H54 (cell line): ENCODE measurements at regions not wholly inside any gene's neighbourhood (a gene's known extent, or its start where the extent isn't known, plus 50 kb on each side); places are given as distances from the start of the nearest gene placed in this dataset.
A peak's percentile ranks its signal among the peaks of the same experiment; 100 is the strongest.

Source experiments
- DNase-seq: peaks from one replicate; pipeline ENCODE4 v3.0.0; 2011; ENCODE audit warnings: low spot score, mixed read lengths; ENCODE audit not compliant: insufficient read length
- FAIRE-seq: peaks from 3 replicates; lab custom pipeline; 2011; peaks lifted over from hg19 to GRCh38; lab: Jason Lieb, UNC
- POLR2A ChIP-seq: IDR thresholded peaks from 2 replicates; pipeline ENCODE4 v1.6.1; 2011; ENCODE audit warnings: low read depth, mild to moderate bottlenecking, low read length

GRCh38 chr9:126085170-126085569 is 241.5 kb upstream of the MVB12B start:
- DNase-seq (no peak), FAIRE-seq (no peak)
- no peak for TF ChIP-seq POLR2A

DNA sequence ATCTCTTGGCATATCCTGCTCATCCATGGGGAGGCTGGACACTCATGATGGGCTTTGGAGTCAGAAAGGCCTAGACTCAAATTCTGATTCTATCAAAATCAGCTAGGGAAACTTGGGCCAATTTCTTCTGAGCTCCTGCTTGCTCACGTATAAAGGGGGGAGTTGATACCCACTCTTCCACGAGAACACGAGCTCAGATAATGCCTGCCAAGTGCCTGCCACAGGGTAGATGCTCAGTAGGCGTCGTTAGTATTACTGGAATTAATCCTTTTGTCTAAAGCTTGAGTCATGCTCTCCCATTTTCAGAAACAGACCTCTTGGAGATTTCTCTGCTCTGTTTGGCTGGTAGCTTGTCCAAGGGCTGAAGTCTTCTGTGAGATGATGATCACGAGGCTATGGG is 238.3 kb upstream of the MVB12B start:
- FAIRE-seq (no peak), DNase-seq (no peak)
- no peak for TF ChIP-seq POLR2A

GRCh38 chr9:126089789-126090188 is 236.8 kb upstream of the MVB12B start:
- DNase-seq (no peak), FAIRE-seq (no peak)
- no peak for TF ChIP-seq POLR2A

- no peak for DNase-seq
- TF ChIP-seq POLR2A: no peak
- no peak for FAIRE-seq
These were observed 232.9 kb upstream of the MVB12B start for GRCh38 chr9:126093771-126094170.

DNA sequence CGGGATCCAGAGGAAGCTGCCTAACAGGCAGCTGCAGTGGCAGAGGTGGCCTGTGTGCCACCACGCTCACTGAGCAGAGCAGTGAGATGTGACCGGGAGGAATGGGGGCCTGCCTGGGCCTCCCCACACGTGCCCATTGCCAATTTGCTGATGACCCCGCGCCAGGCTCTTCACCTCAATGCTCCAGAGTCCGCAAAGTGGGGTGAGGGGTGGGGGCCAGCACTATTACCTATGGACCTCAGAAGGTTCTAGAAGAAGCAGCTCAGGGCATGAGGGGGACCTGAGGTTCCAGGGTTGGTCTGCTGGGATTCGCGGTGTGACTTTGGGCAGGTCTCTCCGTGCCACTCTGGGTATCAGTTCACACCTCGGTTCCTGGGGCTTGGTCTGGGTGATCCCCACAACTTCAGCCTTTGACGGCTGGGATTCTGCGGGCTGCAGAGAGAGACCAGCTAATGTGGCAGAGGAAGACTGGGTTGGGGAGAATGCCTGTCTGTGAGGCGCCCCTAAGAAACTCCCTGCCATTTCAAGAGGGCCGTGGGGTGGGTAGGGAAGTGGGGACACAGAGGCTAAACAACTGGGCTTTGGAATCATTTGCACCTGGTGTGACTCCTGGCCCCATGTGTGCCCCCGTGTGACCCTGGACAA is 231.0 kb upstream of the MVB12B start:
- TF ChIP-seq POLR2A: no peak
- no peak for FAIRE-seq
- no peak for DNase-seq

DNA sequence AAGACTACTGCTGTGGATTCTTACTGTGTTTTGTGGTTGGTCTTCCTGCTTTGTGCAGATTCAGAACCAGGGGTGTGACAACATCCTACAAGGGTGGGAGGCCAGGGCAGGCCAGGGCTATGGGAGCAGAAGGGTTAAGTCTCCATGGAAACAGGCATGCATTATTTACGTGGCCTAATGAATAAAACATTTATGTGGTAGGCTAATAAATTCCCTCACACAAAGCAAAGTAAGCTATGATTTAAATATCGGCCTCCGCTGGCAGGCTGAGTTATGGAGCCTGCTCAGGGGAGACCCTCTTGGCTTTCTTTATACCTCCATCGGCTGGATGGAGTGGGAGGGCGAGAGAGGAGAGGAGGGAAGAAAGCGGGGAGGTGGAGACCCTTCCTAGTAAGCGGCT is 230.3 kb upstream of the MVB12B start:
- DNase-seq: no peak
- no peak for TF ChIP-seq POLR2A
- FAIRE-seq: no peak

- DNase-seq: no peak
- no peak for FAIRE-seq
- TF ChIP-seq POLR2A: no peak
These were observed 228.9 kb upstream of the MVB12B start for GRCh38 chr9:126097679-126098078.

DNA sequence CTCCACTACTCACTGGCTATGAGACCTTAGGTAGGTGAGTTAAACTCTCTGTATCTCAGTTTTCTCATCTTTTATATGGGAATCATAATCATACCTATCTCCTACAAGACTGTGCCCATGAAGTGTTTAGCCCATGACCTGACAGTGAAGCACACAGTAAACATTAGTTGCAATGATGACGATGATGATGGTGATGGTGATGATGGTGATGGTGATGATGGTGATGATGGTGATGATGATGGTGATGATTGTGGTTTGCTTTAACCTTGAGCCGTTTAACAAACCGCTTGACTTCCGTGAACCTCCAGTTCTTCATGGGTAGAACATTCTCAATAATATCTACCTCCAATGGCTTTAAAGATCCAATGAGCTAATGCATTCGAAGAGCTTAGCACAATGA is 220.2 kb upstream of the MVB12B start:
- FAIRE-seq: no peak
- TF ChIP-seq POLR2A: no peak
- DNase-seq: no peak

- DNase-seq: no peak
- TF ChIP-seq POLR2A: no peak
- FAIRE-seq: no peak
These were observed 218.9 kb upstream of the MVB12B start for GRCh38 chr9:126107693-126108092.

GRCh38 chr9:126108240-126108639 is 218.4 kb upstream of the MVB12B start:
- DNase-seq (peak; percentile 26), FAIRE-seq (no peak)
- TF ChIP-seq POLR2A: no peak

- FAIRE-seq (no peak), DNase-seq (no peak)
- no peak for TF ChIP-seq POLR2A
These were observed 217.1 kb upstream of the MVB12B start for GRCh38 chr9:126109575-126109974.

DNA sequence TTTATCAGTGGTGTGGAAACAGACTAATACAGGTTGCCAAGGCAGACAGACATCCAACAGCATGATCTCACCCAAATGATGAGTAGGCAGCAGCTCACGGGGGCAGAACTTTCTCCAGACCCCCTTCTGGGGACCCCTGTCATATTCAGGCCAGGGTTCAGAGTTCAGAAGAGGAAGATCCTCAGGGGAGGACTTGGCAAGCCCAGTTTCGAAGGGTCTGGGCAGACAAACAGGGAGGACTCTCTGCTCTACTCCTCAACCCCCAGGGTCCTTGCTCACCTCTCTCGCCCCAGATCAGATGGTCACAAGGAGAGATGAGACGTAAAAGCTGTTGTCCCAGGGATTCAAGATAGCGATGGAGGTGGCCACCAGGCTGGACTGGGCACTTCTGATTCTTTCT is 215.1 kb upstream of the MVB12B start:
- FAIRE-seq (no peak), DNase-seq (no peak)
- no peak for TF ChIP-seq POLR2A

GRCh38 chr9:126112135-126112720 is 214.4 kb upstream of the MVB12B start:
- no peak for TF ChIP-seq POLR2A
- FAIRE-seq (no peak), DNase-seq (no peak)

DNA sequence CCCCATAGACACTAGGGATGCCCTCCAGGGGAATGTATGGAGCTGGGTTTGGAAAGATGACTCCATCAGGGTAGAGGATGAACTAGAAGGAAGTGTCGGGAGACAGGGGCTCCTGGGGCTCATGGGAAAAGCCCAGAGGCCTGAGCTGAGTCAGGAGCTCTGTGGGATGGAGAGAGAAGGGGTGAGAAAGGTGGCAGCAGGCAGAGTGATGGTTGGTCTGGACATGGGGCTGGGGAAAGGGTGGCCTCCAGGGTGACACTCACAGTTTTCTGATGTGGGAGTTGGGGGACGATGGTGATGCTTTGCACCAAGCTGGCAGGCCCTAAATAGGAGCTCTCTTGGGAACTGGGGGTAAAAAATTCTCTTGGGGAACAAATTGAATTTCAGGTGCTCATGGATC is 213.5 kb upstream of the MVB12B start:
- FAIRE-seq: no peak
- DNase-seq: no peak
- no peak for TF ChIP-seq POLR2A

DNA sequence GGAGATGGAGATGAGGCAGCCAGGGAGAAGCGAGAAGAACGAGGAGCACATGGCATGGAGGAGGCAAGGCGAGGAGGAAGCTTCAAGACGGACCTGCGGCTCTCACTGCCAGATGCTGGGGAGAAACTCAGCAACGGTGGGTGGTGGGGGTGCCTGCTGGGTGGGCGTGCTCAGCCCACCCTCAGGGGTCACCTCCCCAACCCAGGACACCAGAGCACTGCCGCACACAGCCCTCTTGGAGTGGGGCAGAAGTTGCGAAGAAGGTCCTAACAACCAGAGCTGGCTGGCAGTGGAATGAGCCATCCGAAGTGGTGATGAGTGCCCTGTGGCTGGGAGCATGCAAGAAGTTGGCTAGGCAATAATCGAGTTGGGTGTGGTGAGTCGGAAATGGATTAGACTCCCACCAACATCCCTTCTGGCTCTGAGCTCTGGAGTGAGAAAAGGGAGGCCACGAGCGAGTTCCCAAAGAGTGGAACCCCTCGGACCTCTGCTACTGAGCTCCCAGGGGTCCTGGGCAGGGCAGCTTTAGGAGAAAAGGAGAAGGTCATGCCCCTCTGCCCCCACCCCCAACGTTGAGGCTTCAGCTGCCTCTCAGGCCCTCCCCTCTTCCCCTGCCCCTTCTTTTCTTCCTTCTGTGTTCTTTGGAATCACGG is 212.7 kb upstream of the MVB12B start:
- TF ChIP-seq POLR2A: no peak
- DNase-seq (no peak), FAIRE-seq (no peak)
